HEK293T (cell line): ENCODE measurements at regions not wholly inside any gene's neighbourhood (a gene's known extent, or its start where the extent isn't known, plus 50 kb on each side); places are given as distances from the start of the nearest gene placed in this dataset.

ENCODE experiments used
- ARNT ChIP-seq: fragments of 450-650 bp; IDR thresholded peaks from 2 replicates; pipeline ENCODE4 v1.6.1; 2017; ENCODE audit warnings: mild to moderate bottlenecking
- BHLHE40 ChIP-seq: fragments of 450-650 bp; IDR thresholded peaks from 2 replicates; pipeline ENCODE4 v1.6.1; 2016; ENCODE audit warnings: mild to moderate bottlenecking, moderate library complexity, borderline replicate concordance
- CTBP1 ChIP-seq: fragments of 450-650 bp; IDR thresholded peaks from 2 replicates; pipeline ENCODE4 v1.6.1; 2016; ENCODE audit warnings: borderline replicate concordance
- ELF4 ChIP-seq: fragments of 450-650 bp; IDR thresholded peaks from 2 replicates; pipeline ENCODE4 v1.6.1; 2017; ENCODE audit warnings: antibody characterized with exemption
- FOXA1 ChIP-seq: fragments of 450-650 bp; IDR thresholded peaks from 2 replicates; pipeline ENCODE4 v1.6.1; 2016; ENCODE audit warnings: mild to moderate bottlenecking
- FOXK2 ChIP-seq: fragments of 450-650 bp; IDR thresholded peaks from 2 replicates; pipeline ENCODE4 v1.6.1; 2016; ENCODE audit warnings: mild to moderate bottlenecking
- FOXM1 ChIP-seq: fragments of 450-650 bp; IDR thresholded peaks from 2 replicates; pipeline ENCODE4 v1.6.1; 2017; ENCODE audit warnings: mild to moderate bottlenecking, borderline replicate concordance
- HDGF ChIP-seq: fragments of 450-650 bp; IDR thresholded peaks from 2 replicates; pipeline ENCODE4 v1.6.1; 2017; ENCODE audit warnings: antibody characterized with exemption, borderline replicate concordance
- LEF1 ChIP-seq: fragments of 450-650 bp; IDR thresholded peaks from 2 replicates; pipeline ENCODE4 v1.6.1; 2017; ENCODE audit warnings: mild to moderate bottlenecking, borderline replicate concordance
- NFRKB ChIP-seq: fragments of 450-650 bp; IDR thresholded peaks from 2 replicates; pipeline ENCODE4 v1.6.1; 2016; ENCODE audit warnings: mild to moderate bottlenecking, moderate library complexity
- SP1 ChIP-seq: fragments of 450-650 bp; IDR thresholded peaks from 2 replicates; pipeline ENCODE4 v1.6.1; 2017
- SUZ12 ChIP-seq: fragments of 450-650 bp; IDR thresholded peaks from 2 replicates; pipeline ENCODE4 v1.6.1; 2016; ENCODE audit warnings: mild to moderate bottlenecking
- TARDBP ChIP-seq: fragments of 450-650 bp; IDR thresholded peaks from 2 replicates; pipeline ENCODE4 v1.6.1; 2016
- TF ChIP-seq, protein P1 (sequence below): fragments of 450-650 bp; IDR thresholded peaks from 2 replicates; pipeline ENCODE4 v1.6.1; 2016

DNA sequence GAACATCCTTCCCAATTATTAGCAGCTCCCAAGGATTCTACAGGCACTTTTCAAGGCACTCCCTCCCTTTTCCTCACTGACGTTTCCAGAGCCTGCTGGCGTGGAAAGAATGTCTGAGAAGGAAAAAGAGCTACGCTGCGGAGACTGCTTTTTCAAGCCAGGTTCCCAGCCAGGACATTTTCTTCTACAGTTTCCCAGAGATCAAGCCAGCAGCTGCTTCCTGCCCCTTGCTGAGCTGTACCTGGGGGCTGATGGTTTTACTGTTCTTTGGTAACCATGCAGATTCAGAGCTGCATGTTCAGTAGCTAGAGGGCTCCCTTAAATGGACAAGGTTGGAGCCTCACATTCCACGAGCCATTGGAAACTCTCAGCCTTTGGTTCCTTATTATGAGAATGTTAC is 133.4 kb downstream of the EVX1 start:
- TF ChIP-seq FOXK2 (no peak), ARNT (no peak), ELF4 (no peak), LEF1 (no peak), TARDBP (no peak), SP1 (no peak), BHLHE40 (no peak), FOXM1 (no peak), HDGF (no peak), SUZ12 (no peak), FOXA1 (no peak), CTBP1 (no peak), NFRKB (no peak)
- TF ChIP-seq, protein P1, sequence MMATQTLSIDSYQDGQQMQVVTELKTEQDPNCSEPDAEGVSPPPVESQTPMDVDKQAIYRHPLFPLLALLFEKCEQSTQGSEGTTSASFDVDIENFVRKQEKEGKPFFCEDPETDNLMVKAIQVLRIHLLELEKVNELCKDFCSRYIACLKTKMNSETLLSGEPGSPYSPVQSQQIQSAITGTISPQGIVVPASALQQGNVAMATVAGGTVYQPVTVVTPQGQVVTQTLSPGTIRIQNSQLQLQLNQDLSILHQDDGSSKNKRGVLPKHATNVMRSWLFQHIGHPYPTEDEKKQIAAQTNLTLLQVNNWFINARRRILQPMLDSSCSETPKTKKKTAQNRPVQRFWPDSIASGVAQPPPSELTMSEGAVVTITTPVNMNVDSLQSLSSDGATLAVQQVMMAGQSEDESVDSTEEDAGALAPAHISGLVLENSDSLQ = no peak
